H1 (cell line): ENCODE measurements at regions not wholly inside any gene's neighbourhood (a gene's known extent, or its start where the extent isn't known, plus 50 kb on each side); places are given as distances from the start of the nearest gene placed in this dataset.
"Not testable (repeated sequence)": the region's sequence is repeated elsewhere in the genome, so short reads cannot be mapped to it uniquely, and the experiment has no call there.

ENCODE experiments used
- CTCF ChIA-PET: fragments of 300-600 bp; sonication (Branson Sonifier 250); formaldehyde crosslinking; loops from one replicate; lab custom pipeline; 2021; ENCODE audit not compliant: partially characterized antibody; lab: Charles Lee
- POLR2A ChIA-PET: fragments of 300-600 bp; sonication (Branson Sonifier 250); formaldehyde crosslinking; loops from one replicate; lab custom pipeline; 2021; ENCODE audit warnings: inconsistent platforms; ENCODE audit not compliant: partially characterized antibody; lab: Charles Lee
- DNase-seq, 2 experiments: peaks; one replicate each; pipeline versions ENCODE4 v3.0.0 to v3.0.0-alpha.2; 2010 to 2022; ENCODE audit warnings: low spot score in 2 of 2, low read depth in 1 of 2, mixed read lengths in 1 of 2
- FAIRE-seq: peaks from 2 replicates; lab custom pipeline; 2011; peaks lifted over from hg19 to GRCh38; lab: Jason Lieb, UNC
- H2AFZ ChIP-seq: 2 replicates; pipeline ENCODE4 v1.8.1; 2012; ENCODE audit warnings: low read length, inconsistent platforms
- H2AK5ac ChIP-seq: 2 replicates; pipeline ENCODE4 v1.6.1; 2013; ENCODE audit warnings: low read depth, low read length
- H2BK120ac ChIP-seq: replicated peaks from 2 replicates; pipeline ENCODE3; 2013; ENCODE audit warnings: low read depth, low read length, inconsistent platforms
- H2BK12ac ChIP-seq: 2 replicates; pipeline ENCODE4 v1.6.1; 2013; ENCODE audit warnings: low read depth, low read length
- H2BK15ac ChIP-seq: 2 replicates; pipeline ENCODE4 v1.6.1; 2013; ENCODE audit warnings: low read length
- H2BK20ac ChIP-seq: 2 replicates; pipeline ENCODE4 v1.6.1; 2013; ENCODE audit warnings: low read length
- H2BK5ac ChIP-seq: 2 replicates; pipeline ENCODE4 v1.6.1; 2013; ENCODE audit warnings: low read depth, low read length
- H3K14ac ChIP-seq: 2 replicates; pipeline ENCODE4 v1.6.1; 2013; ENCODE audit warnings: inconsistent platforms; ENCODE audit not compliant: insufficient read length
- H3K18ac ChIP-seq: 2 replicates; pipeline ENCODE4 v1.6.1; 2013; ENCODE audit warnings: low read length; ENCODE audit errors: extremely low read depth
- H3K23ac ChIP-seq: 2 replicates; pipeline ENCODE4 v1.6.1; 2013; ENCODE audit warnings: inconsistent platforms; ENCODE audit not compliant: insufficient read length
- H3K23me2 ChIP-seq: 2 replicates; pipeline ENCODE4 v1.6.1; 2013; ENCODE audit warnings: low read depth, low read length
- H3K27ac ChIP-seq: 2 replicates; pipeline ENCODE4 v1.6.1; 2011; ENCODE audit warnings: low read depth, low read length, inconsistent platforms
- H3K27me3 ChIP-seq, 4 experiments: replicated peaks in 1 of 4; 1 replicate in 1 of 4; 2 replicates in 3 of 4; pipeline versions ENCODE4 v1.6.1 to v1.8.1; 2011 to 2013; ENCODE audit warnings: low read length in 3 of 4, mild to moderate bottlenecking in 3 of 4, inconsistent platforms in 2 of 4, mixed read lengths in 2 of 4, moderate library complexity in 1 of 4; ENCODE audit not compliant: control insufficient read depth in 3 of 4, insufficient read depth in 3 of 4; ENCODE audit errors: extremely low read depth in 1 of 4
- H3K36me3 ChIP-seq, 4 experiments: 2 replicates each; pipeline versions ENCODE4 v1.6.1 to v1.8.1; 2011 to 2013; ENCODE audit warnings: mild to moderate bottlenecking in 4 of 4, low read length in 3 of 4, moderate library complexity in 2 of 4, control low read depth in 1 of 4, inconsistent platforms in 1 of 4; ENCODE audit not compliant: insufficient read depth in 4 of 4, control insufficient read depth in 2 of 4
- H3K4ac ChIP-seq: replicated peaks from 2 replicates; pipeline ENCODE3; 2013; ENCODE audit warnings: low read length, low read depth, mixed read lengths, inconsistent platforms; ENCODE audit not compliant: insufficient read length
- H3K4me1 ChIP-seq, 4 experiments: replicated peaks in 1 of 4; 1 replicate in 1 of 4; 2 replicates in 3 of 4; pipeline versions ENCODE4 v1.6.1 to v1.8.1; 2011 to 2013; ENCODE audit warnings: low read length in 3 of 4, inconsistent platforms in 2 of 4, mixed read lengths in 1 of 4; ENCODE audit not compliant: insufficient read depth in 4 of 4, control insufficient read depth in 3 of 4
- H3K4me2 ChIP-seq, 2 experiments: 2 replicates each; pipeline versions ENCODE4 v1.6.1 to v1.8.1; 2011 to 2013; ENCODE audit warnings: low read depth in 2 of 2, low read length in 2 of 2, control low read depth in 1 of 2, inconsistent platforms in 1 of 2, mild to moderate bottlenecking in 1 of 2; ENCODE audit not compliant: insufficient read depth in 1 of 2
- H3K4me3 ChIP-seq, 4 experiments: fragments of 200-600, 300-600 bp in 1 of 4; sonication (generic), shearing (Covaris generic), sonication (Bioruptor Twin) in 1 of 4; 2 replicates each; pipeline versions ENCODE4 v1.5.1 to v1.8.1; 2011 to 2016; ENCODE audit warnings: low read length in 4 of 4, low read depth in 3 of 4, control low read depth in 2 of 4, inconsistent platforms in 2 of 4, mild to moderate bottlenecking in 2 of 4, mixed read lengths in 1 of 4, moderate library complexity in 1 of 4; ENCODE audit not compliant: insufficient read depth in 2 of 4; ENCODE audit errors: extremely low read depth in 1 of 4
- H3K56ac ChIP-seq: replicated peaks from 2 replicates; pipeline ENCODE3; 2013; ENCODE audit warnings: low read depth, mild to moderate bottlenecking, mixed read lengths, low read length, inconsistent platforms; ENCODE audit not compliant: insufficient read length
- H3K79me1 ChIP-seq: 2 replicates; pipeline ENCODE4 v1.6.1; 2013; ENCODE audit warnings: low read depth, low read length, control low read depth
- H3K79me2 ChIP-seq, 2 experiments: 2 replicates each; pipeline versions ENCODE4 v1.6.1 to v1.8.1; 2012 to 2013; ENCODE audit warnings: low read length in 2 of 2, mild to moderate bottlenecking in 2 of 2, inconsistent platforms in 1 of 2; ENCODE audit not compliant: insufficient read depth in 2 of 2, control insufficient read depth in 1 of 2
- H3K9ac ChIP-seq, 4 experiments: replicated peaks in 1 of 4; 1 replicate in 1 of 4; 2 replicates in 3 of 4; pipeline versions ENCODE4 v1.6.1 to v1.8.1; 2011 to 2013; ENCODE audit warnings: low read depth in 3 of 4, low read length in 3 of 4, control low read depth in 2 of 4, mild to moderate bottlenecking in 2 of 4, moderate library complexity in 2 of 4, inconsistent platforms in 1 of 4; ENCODE audit errors: extremely low read depth in 1 of 4
- H3K9me3 ChIP-seq, 2 experiments: 2 replicates each; pipeline versions ENCODE4 v1.6.1 to v1.8.1; 2012 to 2013; ENCODE audit warnings: mild to moderate bottlenecking in 2 of 2, moderate library complexity in 2 of 2, control low read depth in 1 of 2, inconsistent platforms in 1 of 2, low read depth in 1 of 2, low read length in 1 of 2, mixed read lengths in 1 of 2; ENCODE audit not compliant: insufficient read depth in 2 of 2
- H4K20me1 ChIP-seq, 2 experiments: replicated peaks in 1 of 2; 2 replicates each; pipeline versions ENCODE3 to v1.8.1; 2011 to 2013; ENCODE audit warnings: inconsistent platforms in 2 of 2, low read length in 2 of 2, mild to moderate bottlenecking in 1 of 2; ENCODE audit not compliant: insufficient read depth in 2 of 2, control insufficient read depth in 1 of 2
- H4K5ac ChIP-seq: 2 replicates; pipeline ENCODE4 v1.6.1; 2013; ENCODE audit warnings: low read length, low read depth, mixed read lengths, inconsistent platforms; ENCODE audit not compliant: insufficient read length
- H4K8ac ChIP-seq: 2 replicates; pipeline ENCODE4 v1.8.0; 2013; ENCODE audit warnings: mild to moderate bottlenecking, moderate library complexity, low read length, inconsistent platforms; ENCODE audit not compliant: insufficient read depth; ENCODE audit errors: extremely low read depth
- H4K91ac ChIP-seq: replicated peaks from 2 replicates; pipeline ENCODE3; 2013; ENCODE audit warnings: low read length, mixed read lengths, inconsistent platforms; ENCODE audit not compliant: insufficient read length
- CEBPB ChIP-seq: IDR thresholded peaks from 2 replicates; pipeline ENCODE4 v1.6.1; 2012; ENCODE audit warnings: low read depth, low read length
- CTBP2 ChIP-seq: IDR thresholded peaks from 2 replicates; pipeline ENCODE4 v1.7.0; 2011; ENCODE audit warnings: borderline replicate concordance, mild to moderate bottlenecking, moderate library complexity, mixed read lengths, low read length; ENCODE audit not compliant: insufficient read depth, insufficient read length
- CTCF ChIP-seq, 3 experiments: IDR thresholded peaks; 1 replicate in 2 of 3; 2 replicates in 1 of 3; pipeline versions ENCODE4 v1.5.1 to v1.6.1; 2011; ENCODE audit warnings: low read length in 3 of 3, mild to moderate bottlenecking in 3 of 3, inconsistent platforms in 2 of 3, low read depth in 1 of 3, moderate library complexity in 1 of 3; ENCODE audit not compliant: insufficient read depth in 1 of 3; ENCODE audit errors: control extremely low read depth in 1 of 3
- KDM4A ChIP-seq: IDR thresholded peaks from one replicate; pipeline ENCODE4 v1.7.1; 2012; ENCODE audit warnings: low read depth, mild to moderate bottlenecking, moderate library complexity, low read length, inconsistent platforms; ENCODE audit not compliant: severe bottlenecking
- TAF1 ChIP-seq: IDR thresholded peaks from 2 replicates; pipeline ENCODE4 v1.6.1; 2011; ENCODE audit warnings: mild to moderate bottlenecking, low read depth, low read length
- WGBS, 2 experiments: shearing (Covaris generic) in 1 of 2; methylation state at CpG; one replicate each; pipeline versions ENCODE4 v1.1.6 to v1.1.7; 2013 to 2015; ENCODE audit warnings: low lambda C conversion rate in 2 of 2, mixed read lengths in 2 of 2, inconsistent platforms in 1 of 2, low coverage in 1 of 2, missing lambda C conversion rate in 1 of 2; ENCODE audit not compliant: insufficient replicate concordance in 2 of 2, insufficient coverage in 1 of 2, insufficient read length in 1 of 2; ENCODE audit errors: extremely low coverage in 1 of 2, missing lambda C conversion rate in 1 of 2; 5-methylcytosine and 5-hydroxymethylcytosine counted together

DNA sequence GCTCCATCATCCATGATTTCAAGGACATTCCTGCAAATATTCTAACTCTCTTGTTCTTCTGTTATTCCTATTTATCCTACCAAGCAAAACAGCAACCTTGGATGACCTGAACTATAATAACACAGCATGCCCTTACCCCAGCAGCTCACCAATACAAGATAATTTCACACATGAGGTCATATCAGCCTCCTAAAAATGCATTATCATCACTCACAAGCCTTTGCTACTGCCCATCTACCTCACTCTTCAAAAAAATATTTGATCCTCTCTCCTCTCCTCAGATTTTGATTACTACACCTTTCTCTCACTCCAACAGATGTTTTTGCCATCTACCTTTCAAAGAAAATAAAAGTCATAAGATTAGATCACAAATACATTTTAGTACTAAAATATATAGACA lies 777.6 kb upstream of the NCAM2 start (continued):
- TF ChIP-seq CTBP2 = no peak
- no peak for TF ChIP-seq CEBPB
- TF ChIP-seq KDM4A = no peak
- no peak for TF ChIP-seq CTCF (IDR thresholded peaks at IDR 0.05; ENCODE audit: control extremely low read depth in 1 of 3, insufficient read depth in 1 of 3, low read depth in 1 of 3, low read length in 3 of 3)
- TF ChIP-seq TAF1 = no peak

- H3K18ac ChIP-seq, H4K8ac ChIP-seq, H3K4ac ChIP-seq, H2AFZ ChIP-seq, H4K20me1 ChIP-seq, H3K36me3 ChIP-seq, H3K4me2 ChIP-seq, H3K56ac ChIP-seq, H2BK12ac ChIP-seq, H3K23ac ChIP-seq, H3K27ac ChIP-seq, H3K9ac ChIP-seq, H2AK5ac ChIP-seq, H2BK5ac ChIP-seq, DNase-seq, POLR2A ChIA-PET, H4K5ac ChIP-seq, H2BK15ac ChIP-seq, FAIRE-seq, H3K23me2 ChIP-seq, CTCF ChIA-PET, H3K79me2 ChIP-seq, H3K27me3 ChIP-seq, H3K9me3 ChIP-seq, H3K4me3 ChIP-seq, H3K4me1 ChIP-seq, H2BK20ac ChIP-seq, H3K79me1 ChIP-seq, H2BK120ac ChIP-seq, H3K14ac ChIP-seq, H4K91ac ChIP-seq: not testable (repeated sequence)
- WGBS, 2 experiments = 98% methylated on average over 12 of the region's 12 CpGs; no CpG with 5 or more reads in 1 of the 2 experiments
Observed at GRCh38 chr21:20221981-20222380, 776.2 kb upstream of the NCAM2 start.
